GM12872 (cell line): ENCODE measurements at regions not wholly inside any gene's neighbourhood (a gene's known extent, or its start where the extent isn't known, plus 50 kb on each side); places are given as distances from the start of the nearest gene placed in this dataset.

ENCODE experiments used
- CTCF ChIP-seq: IDR thresholded peaks from 3 replicates; pipeline ENCODE4 v1.5.1; 2011; ENCODE audit warnings: low read depth, mild to moderate bottlenecking, low read length, moderate library complexity; ENCODE audit not compliant: insufficient read depth

GRCh38 chr9:103839197-103839596 is 254.9 kb upstream of the SMC2 start:
- no peak for TF ChIP-seq CTCF

DNA sequence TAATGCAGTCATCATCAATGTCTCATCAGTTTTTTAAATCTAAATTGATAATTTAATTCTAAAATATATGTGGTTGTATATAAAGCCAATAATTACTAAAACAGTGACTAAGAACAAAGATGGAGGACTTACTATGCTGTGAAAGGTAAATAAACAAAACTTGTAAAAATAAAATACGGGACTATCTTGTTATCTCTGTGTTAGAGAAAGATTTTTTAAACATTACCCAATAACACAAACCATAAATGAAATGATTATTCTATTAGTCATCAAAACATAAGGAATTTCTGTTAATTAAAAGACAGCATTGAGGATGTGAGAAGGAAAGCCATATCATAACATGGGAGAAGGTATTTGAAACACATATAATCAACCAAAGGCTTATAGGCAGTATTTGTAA is 226.2 kb upstream of the SMC2 start:
- TF ChIP-seq CTCF: no peak

- TF ChIP-seq CTCF: no peak
Measured at GRCh38 chr9:103872811-103873210, 221.3 kb upstream of the SMC2 start.

- no peak for TF ChIP-seq CTCF
Measured at GRCh38 chr9:103881419-103881818, 212.7 kb upstream of the SMC2 start.

DNA sequence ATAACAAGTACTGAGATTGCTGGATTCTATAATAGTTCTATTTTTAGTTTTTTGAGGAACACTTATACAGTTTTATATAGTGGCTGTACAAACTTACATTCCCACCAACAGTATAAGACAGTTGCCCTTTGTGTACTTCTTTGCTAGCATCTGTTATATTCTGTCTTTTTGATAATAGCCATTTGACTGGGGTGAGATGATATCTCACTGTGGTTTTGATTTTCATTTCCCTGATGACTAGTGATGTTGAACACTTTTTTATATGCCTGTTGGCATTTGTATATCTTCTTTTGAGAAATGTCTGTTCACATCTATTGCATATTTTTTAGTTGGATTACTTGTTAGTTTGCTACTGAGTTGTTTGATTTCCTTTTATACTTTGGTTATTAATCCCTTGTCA is 204.1 kb upstream of the SMC2 start:
- TF ChIP-seq CTCF: no peak

- no peak for TF ChIP-seq CTCF
Measured at GRCh38 chr9:103894184-103894583, 199.9 kb upstream of the SMC2 start.

- no peak for TF ChIP-seq CTCF
Measured at GRCh38 chr9:103898550-103898949, 195.6 kb upstream of the SMC2 start.

GRCh38 chr9:103899866-103900265 is 194.2 kb upstream of the SMC2 start:
- TF ChIP-seq CTCF: no peak
